Left ventricle myocardium inferior (tissue), 1 donor: ENCODE measurements at regions not wholly inside any gene's neighbourhood (a gene's known extent, or its start where the extent isn't known, plus 50 kb on each side); places are given as distances from the start of the nearest gene placed in this dataset.

ENCODE experiments used
- DNase-seq: peaks from one replicate; pipeline ENCODE4 v3.0.0-alpha.2; 2020
- H3K27ac ChIP-seq: fragments of 200-600 bp; replicated peaks from 2 replicates; pipeline ENCODE4 v1.8.0; 2021
- H3K27me3 ChIP-seq: fragments of 200-600 bp; 2 replicates; pipeline ENCODE4 v1.8.0; 2021; ENCODE audit warnings: low read depth
- H3K36me3 ChIP-seq: fragments of 200-600 bp; 2 replicates; pipeline ENCODE4 v1.8.0; 2021
- H3K4me1 ChIP-seq: fragments of 200-600 bp; 2 replicates; pipeline ENCODE4 v1.8.0; 2021
- H3K4me3 ChIP-seq: fragments of 200-600 bp; 2 replicates; pipeline ENCODE4 v1.8.0; 2021; ENCODE audit warnings: mild to moderate bottlenecking, moderate library complexity
- H3K9me3 ChIP-seq: fragments of 200-600 bp; replicated peaks from 2 replicates; pipeline ENCODE4 v1.8.0; 2021
- intact Hi-C: fragments of 100-400 bp; cut with micrococcal nuclease; formaldehyde crosslinking; loops from one replicate; pipeline ENCODE4 v1.11.0; 2022
- TF ChIP-seq, protein P1 (sequence below): fragments of 200-600 bp; IDR thresholded peaks from 2 replicates; pipeline ENCODE4 v1.8.0; 2021; ENCODE audit warnings: antibody characterized with exemption, mild to moderate bottlenecking, borderline replicate concordance
- donor health status: DM: no; HTN: yes; CAD: no; lungs with severe emphysema.

- TF ChIP-seq, protein P1, sequence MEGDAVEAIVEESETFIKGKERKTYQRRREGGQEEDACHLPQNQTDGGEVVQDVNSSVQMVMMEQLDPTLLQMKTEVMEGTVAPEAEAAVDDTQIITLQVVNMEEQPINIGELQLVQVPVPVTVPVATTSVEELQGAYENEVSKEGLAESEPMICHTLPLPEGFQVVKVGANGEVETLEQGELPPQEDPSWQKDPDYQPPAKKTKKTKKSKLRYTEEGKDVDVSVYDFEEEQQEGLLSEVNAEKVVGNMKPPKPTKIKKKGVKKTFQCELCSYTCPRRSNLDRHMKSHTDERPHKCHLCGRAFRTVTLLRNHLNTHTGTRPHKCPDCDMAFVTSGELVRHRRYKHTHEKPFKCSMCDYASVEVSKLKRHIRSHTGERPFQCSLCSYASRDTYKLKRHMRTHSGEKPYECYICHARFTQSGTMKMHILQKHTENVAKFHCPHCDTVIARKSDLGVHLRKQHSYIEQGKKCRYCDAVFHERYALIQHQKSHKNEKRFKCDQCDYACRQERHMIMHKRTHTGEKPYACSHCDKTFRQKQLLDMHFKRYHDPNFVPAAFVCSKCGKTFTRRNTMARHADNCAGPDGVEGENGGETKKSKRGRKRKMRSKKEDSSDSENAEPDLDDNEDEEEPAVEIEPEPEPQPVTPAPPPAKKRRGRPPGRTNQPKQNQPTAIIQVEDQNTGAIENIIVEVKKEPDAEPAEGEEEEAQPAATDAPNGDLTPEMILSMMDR, result no peak
- intact Hi-C loops, result no loop called here
Observed at GRCh38 chr17:11031787-11032186, 193.9 kb upstream of the PIRT start.

GRCh38 chr17:11029791-11030190 is 191.9 kb upstream of the PIRT start:
- TF ChIP-seq, protein P1, result no peak
- no peak overlapping the region for H3K27ac ChIP-seq
- no peak overlapping the region for H3K4me3 ChIP-seq
- no peak for DNase-seq
- H3K9me3 ChIP-seq, result peaks cover 8% of the 10 kb centered on the region
- no peaks in the 10 kb centered on the region for H3K4me1 ChIP-seq
- intact Hi-C loops, result no loop called here
- H3K36me3 ChIP-seq, result no peaks in the 10 kb centered on the region
- no peaks in the 10 kb centered on the region for H3K27me3 ChIP-seq

More at GRCh38 chr17:11031787-11032186, 193.9 kb upstream of the PIRT start:
- H3K4me3 ChIP-seq, result no peak overlapping the region
- peaks cover 8% of the 10 kb centered on the region for H3K9me3 ChIP-seq
- no peak overlapping the region for H3K27ac ChIP-seq
- no peak for DNase-seq
- H3K4me1 ChIP-seq, result no peaks in the 10 kb centered on the region
- H3K36me3 ChIP-seq, result no peaks in the 10 kb centered on the region
- no peaks in the 10 kb centered on the region for H3K27me3 ChIP-seq

DNA sequence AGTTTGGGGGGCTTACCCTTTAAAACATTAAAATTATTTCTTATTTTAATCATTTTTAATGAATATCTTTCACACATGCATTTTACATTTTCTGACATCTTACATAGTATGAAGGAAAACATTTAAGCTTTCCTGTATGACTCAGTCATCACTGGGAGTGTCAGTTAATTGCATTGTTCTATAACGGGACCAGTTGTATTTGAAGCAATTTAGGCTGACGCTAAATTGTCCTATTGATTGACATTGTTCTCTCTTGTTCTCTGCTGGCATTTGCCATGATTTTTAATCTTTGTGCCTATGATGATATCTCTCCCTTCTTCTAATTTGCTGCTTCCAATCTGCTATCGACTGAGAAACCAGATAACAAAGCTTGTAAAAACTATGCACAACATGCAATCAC is 190.5 kb upstream of the PIRT start:
- H3K27me3 ChIP-seq, result no peaks in the 10 kb centered on the region
- intact Hi-C loops, result no loop called here

DNA sequence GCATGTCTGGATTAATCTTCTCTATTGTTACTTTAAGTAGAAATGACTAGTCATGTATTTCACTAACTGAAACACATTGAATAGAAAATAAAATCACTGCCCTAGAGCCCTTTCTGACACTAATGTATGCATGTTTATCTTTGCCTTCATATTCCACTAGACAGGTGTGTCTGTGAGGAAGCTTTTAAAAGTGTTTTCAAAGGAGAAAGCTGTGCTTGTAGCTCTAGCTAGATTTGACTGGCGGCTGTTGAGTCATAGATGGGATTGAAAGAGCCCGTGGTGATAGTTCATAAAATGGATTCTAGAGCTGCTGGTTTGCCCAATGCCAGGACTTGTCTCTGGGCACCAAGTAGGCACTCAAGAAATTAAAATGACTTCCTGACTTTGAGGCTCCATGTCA is 189.0 kb upstream of the PIRT start:
- intact Hi-C loops, result no loop called here
- H3K4me3 ChIP-seq, result no peak overlapping the region
- H3K4me1 ChIP-seq, result no peaks in the 10 kb centered on the region
- H3K9me3 ChIP-seq, result peaks cover 5% of the 10 kb centered on the region
- TF ChIP-seq, protein P1, result no peak
- H3K36me3 ChIP-seq, result no peaks in the 10 kb centered on the region
- H3K27ac ChIP-seq, result no peak overlapping the region
- DNase-seq, result no peak
- H3K27me3 ChIP-seq, result no peaks in the 10 kb centered on the region

More for the DNA sequence above, 190.5 kb upstream of the PIRT start:
- Histone ChIP-seq H3K4me1 (no peaks in the 10 kb centered on the region), H3K4me3 (no peak overlapping the region), H3K36me3 (no peaks in the 10 kb centered on the region), H3K27ac (no peak overlapping the region), H3K9me3 (peaks cover 8% of the 10 kb centered on the region)
- TF ChIP-seq, protein P1, result no peak
- no peak for DNase-seq

- no peaks in the 10 kb centered on the region for H3K27me3 ChIP-seq
- TF ChIP-seq, protein P1, result no peak
- no peak overlapping the region for H3K27ac ChIP-seq
- intact Hi-C loops, result no loop called here
- DNase-seq, result no peak
- no peaks in the 10 kb centered on the region for H3K9me3 ChIP-seq
- no peak overlapping the region for H3K4me3 ChIP-seq
- H3K4me1 ChIP-seq, result no peaks in the 10 kb centered on the region
- no peaks in the 10 kb centered on the region for H3K36me3 ChIP-seq
Observed at GRCh38 chr17:11023639-11024479, 186.0 kb upstream of the PIRT start.
